ENCODE measurements at regions not wholly inside any gene's neighbourhood (a gene's known extent, or its start where the extent isn't known, plus 50 kb on each side); places are given as distances from the start of the nearest gene placed in this dataset.
"Not testable (repeated sequence)": the region's sequence is repeated elsewhere in the genome, so short reads cannot be mapped to it uniquely, and the experiment has no call there.

DNA sequence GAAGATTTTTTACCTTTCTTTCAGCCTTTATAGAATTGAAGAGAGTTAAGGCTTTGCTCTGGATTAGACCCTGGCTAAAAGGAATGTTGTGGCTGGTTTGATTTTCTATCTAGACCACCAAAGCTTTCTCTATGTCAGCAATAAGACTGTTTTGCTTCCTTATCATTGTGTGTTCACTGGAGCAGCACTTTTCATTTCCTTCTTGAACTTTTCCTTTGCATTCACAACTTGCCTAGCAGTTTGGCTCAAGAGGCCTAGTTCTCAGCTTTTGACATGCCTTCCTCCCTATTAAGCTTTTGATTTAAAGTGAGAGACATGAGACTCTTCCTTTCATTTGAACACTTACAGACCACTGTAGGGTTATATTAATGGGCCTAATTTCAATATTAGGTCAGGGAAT is 64.1 kb upstream of the USP15 start:
- H3K36me3 ChIP-seq (ENCODE audit: control insufficient read depth in 2 of 2, insufficient read depth in 2 of 2, low read length in 2 of 2) = no peaks in the 10 kb centered on the region
- no peak overlapping the region for H3K4me3 ChIP-seq (ENCODE audit: low read length in 2 of 2)
- H3K27me3 ChIP-seq (ENCODE audit: control insufficient read depth in 2 of 2, insufficient read depth in 2 of 2, low read length in 2 of 2) = peaks cover 10 to 11% of the 10 kb centered on the region in 2 donors
- no peaks in the 10 kb centered on the region for H3K9me3 ChIP-seq (ENCODE audit: control insufficient read depth in 2 of 2, low read length in 2 of 2)
- no peak overlapping the region for H3K27ac ChIP-seq (ENCODE audit: low read depth in 2 of 2, low read length in 2 of 2)
- no peak overlapping the region for H3K9ac ChIP-seq (ENCODE audit: low read depth in 1 of 2, low read length in 2 of 2)
- H3K4me1 ChIP-seq (ENCODE audit: control insufficient read depth in 2 of 2, insufficient read depth in 2 of 2, low read length in 2 of 2) = peaks cover 0 to 4% of the 10 kb centered on the region in 2 donors

- H3K9me3 ChIP-seq (ENCODE audit: control insufficient read depth in 2 of 2, low read length in 2 of 2); H3K4me1 ChIP-seq (ENCODE audit: control insufficient read depth in 2 of 2, insufficient read depth in 2 of 2, low read length in 2 of 2); H3K27ac ChIP-seq (ENCODE audit: low read depth in 2 of 2, low read length in 2 of 2); H3K4me3 ChIP-seq (ENCODE audit: low read length in 2 of 2); H3K9ac ChIP-seq (ENCODE audit: low read depth in 1 of 2, low read length in 2 of 2); H3K27me3 ChIP-seq (ENCODE audit: control insufficient read depth in 2 of 2, insufficient read depth in 2 of 2, low read length in 2 of 2); H3K36me3 ChIP-seq (ENCODE audit: control insufficient read depth in 2 of 2, insufficient read depth in 2 of 2, low read length in 2 of 2): not testable (repeated sequence)
Measured at GRCh38 chr12:62202861-62203260, 57.3 kb upstream of the USP15 start.

GRCh38 chr12:62205346-62205745 is 54.9 kb upstream of the USP15 start:
- H3K27ac ChIP-seq (ENCODE audit: low read depth in 2 of 2, low read length in 2 of 2) = no peak overlapping the region
- no peaks in the 10 kb centered on the region for H3K4me1 ChIP-seq (ENCODE audit: control insufficient read depth in 2 of 2, insufficient read depth in 2 of 2, low read length in 2 of 2)
- no peaks in the 10 kb centered on the region for H3K36me3 ChIP-seq (ENCODE audit: control insufficient read depth in 2 of 2, insufficient read depth in 2 of 2, low read length in 2 of 2)
- H3K9me3 ChIP-seq (ENCODE audit: control insufficient read depth in 2 of 2, low read length in 2 of 2) = peaks cover 0 to 4% of the 10 kb centered on the region in 2 donors
- no peak overlapping the region for H3K4me3 ChIP-seq (ENCODE audit: low read length in 2 of 2)
- H3K27me3 ChIP-seq (ENCODE audit: control insufficient read depth in 2 of 2, insufficient read depth in 2 of 2, low read length in 2 of 2) = no peaks in the 10 kb centered on the region
- no peak overlapping the region for H3K9ac ChIP-seq (ENCODE audit: low read depth in 1 of 2, low read length in 2 of 2)

- H3K9ac ChIP-seq (ENCODE audit: low read depth in 1 of 2, low read length in 2 of 2) = no peak overlapping the region
- H3K27me3 ChIP-seq (ENCODE audit: control insufficient read depth in 2 of 2, insufficient read depth in 2 of 2, low read length in 2 of 2) = no peaks in the 10 kb centered on the region
- peaks cover 0 to 4% of the 10 kb centered on the region in 2 donors for H3K9me3 ChIP-seq (ENCODE audit: control insufficient read depth in 2 of 2, low read length in 2 of 2)
- H3K4me3 ChIP-seq (ENCODE audit: low read length in 2 of 2) = no peak overlapping the region
- no peaks in the 10 kb centered on the region for H3K4me1 ChIP-seq (ENCODE audit: control insufficient read depth in 2 of 2, insufficient read depth in 2 of 2, low read length in 2 of 2)
- no peak overlapping the region for H3K27ac ChIP-seq (ENCODE audit: low read depth in 2 of 2, low read length in 2 of 2)
- H3K36me3 ChIP-seq (ENCODE audit: control insufficient read depth in 2 of 2, insufficient read depth in 2 of 2, low read length in 2 of 2) = no peaks in the 10 kb centered on the region
Measured at GRCh38 chr12:62207248-62207647, 53.0 kb upstream of the USP15 start.
